IPS-18a (cell line): ENCODE measurements at regions not wholly inside any gene's neighbourhood (a gene's known extent, or its start where the extent isn't known, plus 50 kb on each side); places are given as distances from the start of the nearest gene placed in this dataset.

Source experiments
- H3K27ac ChIP-seq: one replicate; pipeline ENCODE4 v1.5.1; 2013; ENCODE audit warnings: low read length
- H3K27me3 ChIP-seq: one replicate; pipeline ENCODE4 v1.6.1; 2013; ENCODE audit warnings: mild to moderate bottlenecking, low read length; ENCODE audit not compliant: control insufficient read depth, insufficient read depth
- H3K36me3 ChIP-seq: one replicate; pipeline ENCODE4 v1.6.1; 2013; ENCODE audit warnings: low read depth, low read length; ENCODE audit not compliant: control insufficient read depth
- H3K4me1 ChIP-seq: one replicate; pipeline ENCODE4 v1.6.1; 2013; ENCODE audit warnings: low read depth, low read length; ENCODE audit not compliant: control insufficient read depth
- H3K4me3 ChIP-seq: one replicate; pipeline ENCODE4 v1.5.1; 2013; ENCODE audit warnings: low read length
- H3K9ac ChIP-seq: one replicate; pipeline ENCODE4 v1.6.1; 2013; ENCODE audit warnings: mild to moderate bottlenecking, low read length, moderate library complexity
- H3K9me3 ChIP-seq: one replicate; pipeline ENCODE4 v1.6.1; 2013; ENCODE audit warnings: low read depth, low read length; ENCODE audit not compliant: control insufficient read depth

- no peaks in the 10 kb centered on the region for H3K36me3 ChIP-seq
- H3K4me1 ChIP-seq, result peaks cover 11% of the 10 kb centered on the region
- H3K27me3 ChIP-seq, result no peaks in the 10 kb centered on the region
- no peak overlapping the region for H3K9ac ChIP-seq
- no peak overlapping the region for H3K4me3 ChIP-seq
- H3K27ac ChIP-seq, result no peak overlapping the region
- no peaks in the 10 kb centered on the region for H3K9me3 ChIP-seq
These were observed 447.0 kb upstream of the ID2 start for GRCh38 chr2:8234757-8235374.

DNA sequence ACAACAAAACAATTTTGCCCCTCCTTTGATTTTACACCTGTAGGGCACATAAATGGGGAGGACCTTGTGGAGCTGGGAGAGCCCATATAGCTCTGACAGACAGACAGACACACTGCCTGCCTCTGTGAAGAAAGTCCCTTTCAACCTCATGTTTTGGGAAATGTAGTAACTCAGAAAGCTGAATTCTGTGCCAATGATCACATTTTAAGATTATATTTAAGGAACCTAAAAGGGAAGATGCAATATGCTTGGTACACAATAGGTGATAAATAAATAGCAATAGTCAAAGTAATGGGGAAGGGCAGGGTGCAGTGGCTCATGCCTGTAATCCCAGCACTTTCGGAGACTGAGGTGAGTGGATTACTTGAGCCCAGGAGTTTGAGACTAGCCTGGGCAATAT lies 446.4 kb upstream of the ID2 start:
- Histone ChIP-seq H3K9ac (no peak overlapping the region), H3K27ac (no peak overlapping the region), H3K9me3 (no peaks in the 10 kb centered on the region), H3K36me3 (no peaks in the 10 kb centered on the region), H3K4me3 (no peak overlapping the region), H3K27me3 (no peaks in the 10 kb centered on the region), H3K4me1 (peaks cover 14% of the 10 kb centered on the region)

GRCh38 chr2:8236391-8236790 lies 445.5 kb upstream of the ID2 start:
- H3K4me1 ChIP-seq, result peaks cover 14% of the 10 kb centered on the region
- H3K36me3 ChIP-seq, result no peaks in the 10 kb centered on the region
- no peak overlapping the region for H3K4me3 ChIP-seq
- H3K27ac ChIP-seq, result no peak overlapping the region
- H3K9ac ChIP-seq, result no peak overlapping the region
- H3K9me3 ChIP-seq, result no peaks in the 10 kb centered on the region
- H3K27me3 ChIP-seq, result no peaks in the 10 kb centered on the region

DNA sequence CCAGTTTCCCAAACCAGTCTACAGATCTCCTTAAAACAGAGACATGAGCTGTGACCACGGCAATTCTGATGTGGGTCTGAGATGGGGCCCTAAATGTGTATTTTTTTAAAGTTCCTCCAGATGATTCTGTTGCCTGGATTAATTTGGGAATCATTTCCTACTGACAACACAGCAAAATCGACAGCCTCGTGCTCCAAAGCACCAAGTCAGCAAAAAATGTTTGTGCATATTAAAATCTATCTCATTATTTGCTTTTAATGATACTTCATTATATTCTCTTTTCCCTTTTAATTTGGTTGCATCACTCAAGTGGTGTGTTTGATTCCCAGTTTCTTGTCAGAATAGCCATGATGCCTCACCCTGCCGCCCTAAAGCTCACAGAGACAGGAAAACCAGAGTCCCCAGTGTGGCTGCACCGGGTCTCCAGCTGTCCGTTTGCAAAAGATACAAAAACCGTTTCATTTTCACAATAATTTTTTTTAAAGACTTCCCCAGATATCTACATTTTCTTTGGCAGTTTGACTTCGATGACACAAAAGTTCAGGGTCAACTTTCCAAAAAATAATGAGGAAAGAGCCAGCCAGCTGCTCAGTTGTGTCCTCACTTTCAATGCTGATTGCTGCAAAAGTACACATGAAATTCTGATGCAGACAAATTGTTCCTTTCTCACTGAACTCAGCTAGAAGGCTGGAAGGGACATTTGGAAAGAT lies 443.2 kb upstream of the ID2 start:
- H3K9ac ChIP-seq, result no peak overlapping the region
- H3K4me1 ChIP-seq, result peaks cover 14% of the 10 kb centered on the region
- H3K27ac ChIP-seq, result peak overlapping the region; percentile 82
- no peak overlapping the region for H3K4me3 ChIP-seq
- no peaks in the 10 kb centered on the region for H3K36me3 ChIP-seq
- no peaks in the 10 kb centered on the region for H3K27me3 ChIP-seq
- no peaks in the 10 kb centered on the region for H3K9me3 ChIP-seq

GRCh38 chr2:8239531-8240088 lies 442.2 kb upstream of the ID2 start:
- no peaks in the 10 kb centered on the region for H3K27me3 ChIP-seq
- peak overlapping the region; percentile 82 for H3K27ac ChIP-seq
- H3K36me3 ChIP-seq, result no peaks in the 10 kb centered on the region
- H3K9me3 ChIP-seq, result peaks cover 3% of the 10 kb centered on the region
- H3K4me3 ChIP-seq, result peak overlapping the region; percentile 24
- H3K9ac ChIP-seq, result no peak overlapping the region
- H3K4me1 ChIP-seq, result peaks cover 14% of the 10 kb centered on the region

DNA sequence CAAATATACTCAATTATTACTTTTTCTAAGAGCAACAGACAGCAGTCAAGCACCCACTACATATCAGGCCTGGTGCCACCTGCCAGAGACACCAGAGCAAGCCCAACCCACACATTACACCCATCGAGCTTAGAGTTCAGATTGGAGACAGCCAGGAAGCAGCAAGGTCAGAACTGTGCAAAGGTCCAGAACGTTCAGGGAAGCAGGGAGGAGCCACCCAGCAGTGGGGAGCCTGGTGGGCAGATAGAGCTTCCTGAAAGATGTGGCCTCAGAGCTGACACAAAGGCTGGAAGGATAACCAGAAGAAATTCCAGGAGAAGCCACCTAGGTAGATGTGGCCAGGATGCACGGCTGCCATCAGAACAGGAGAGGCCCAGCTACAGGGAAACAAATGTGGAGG lies 440.5 kb upstream of the ID2 start:
- peaks cover 3% of the 10 kb centered on the region for H3K9me3 ChIP-seq
- H3K27ac ChIP-seq, result no peak overlapping the region
- no peaks in the 10 kb centered on the region for H3K36me3 ChIP-seq
- no peaks in the 10 kb centered on the region for H3K27me3 ChIP-seq
- H3K9ac ChIP-seq, result no peak overlapping the region
- H3K4me1 ChIP-seq, result peaks cover 14% of the 10 kb centered on the region
- H3K4me3 ChIP-seq, result no peak overlapping the region

DNA sequence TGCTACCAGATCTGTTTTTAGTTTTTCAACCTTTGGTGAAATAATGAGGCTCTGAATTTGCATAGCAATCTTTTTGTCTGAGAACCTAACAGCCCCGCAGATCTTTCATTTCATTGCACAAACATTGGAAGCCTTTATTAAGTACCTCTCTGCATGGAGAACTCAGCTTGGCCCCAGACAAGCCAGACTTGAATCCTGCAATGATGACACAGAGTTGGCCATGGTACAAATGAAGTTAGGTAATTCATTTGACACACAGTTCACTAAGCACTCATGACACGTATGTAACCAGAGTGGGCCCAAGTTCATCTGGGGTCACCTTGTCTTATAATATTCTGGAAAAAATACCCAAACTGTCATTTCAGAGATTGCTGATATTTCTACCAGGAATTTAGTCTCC lies 439.1 kb upstream of the ID2 start:
- no peak overlapping the region for H3K4me3 ChIP-seq
- no peaks in the 10 kb centered on the region for H3K27me3 ChIP-seq
- H3K27ac ChIP-seq, result no peak overlapping the region
- H3K9ac ChIP-seq, result no peak overlapping the region
- no peaks in the 10 kb centered on the region for H3K36me3 ChIP-seq
- H3K9me3 ChIP-seq, result peaks cover 3% of the 10 kb centered on the region
- peaks cover 14% of the 10 kb centered on the region for H3K4me1 ChIP-seq

DNA sequence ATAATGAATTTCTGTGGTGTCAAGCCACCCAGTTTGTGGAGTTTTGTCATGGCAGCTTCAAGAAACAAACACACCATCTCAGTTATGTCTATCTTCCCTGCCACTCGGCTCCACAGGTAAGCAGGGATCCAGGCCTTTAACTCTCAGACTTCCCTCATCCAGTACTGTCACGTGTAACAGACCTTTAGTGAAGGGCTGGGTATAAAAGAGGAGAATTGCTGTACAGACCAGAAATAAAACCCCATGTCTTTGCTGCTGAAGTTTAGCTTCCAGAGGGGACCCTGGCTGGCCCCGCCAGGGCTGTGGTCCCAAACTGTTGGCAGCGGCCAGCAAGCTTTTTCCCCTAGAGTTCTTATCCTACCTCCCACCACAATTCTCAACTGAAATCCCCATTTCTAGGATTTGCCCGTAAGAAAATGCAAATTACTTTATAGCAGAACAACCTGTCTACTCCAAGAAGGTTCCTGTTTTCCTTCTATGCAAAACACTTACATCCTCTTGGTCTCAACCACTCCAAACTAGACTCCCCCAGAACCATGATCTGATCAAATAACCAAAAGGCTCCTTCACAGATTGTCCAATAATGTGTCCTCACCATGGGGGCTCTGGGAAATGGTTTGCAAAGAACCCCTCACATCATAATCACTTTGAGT lies 438.0 kb upstream of the ID2 start:
- peaks cover 12% of the 10 kb centered on the region for H3K4me1 ChIP-seq
- no peak overlapping the region for H3K4me3 ChIP-seq
- H3K9ac ChIP-seq, result no peak overlapping the region
- H3K9me3 ChIP-seq, result peaks cover 3% of the 10 kb centered on the region
- H3K27ac ChIP-seq, result no peak overlapping the region
- H3K27me3 ChIP-seq, result no peaks in the 10 kb centered on the region
- H3K36me3 ChIP-seq, result no peaks in the 10 kb centered on the region

DNA sequence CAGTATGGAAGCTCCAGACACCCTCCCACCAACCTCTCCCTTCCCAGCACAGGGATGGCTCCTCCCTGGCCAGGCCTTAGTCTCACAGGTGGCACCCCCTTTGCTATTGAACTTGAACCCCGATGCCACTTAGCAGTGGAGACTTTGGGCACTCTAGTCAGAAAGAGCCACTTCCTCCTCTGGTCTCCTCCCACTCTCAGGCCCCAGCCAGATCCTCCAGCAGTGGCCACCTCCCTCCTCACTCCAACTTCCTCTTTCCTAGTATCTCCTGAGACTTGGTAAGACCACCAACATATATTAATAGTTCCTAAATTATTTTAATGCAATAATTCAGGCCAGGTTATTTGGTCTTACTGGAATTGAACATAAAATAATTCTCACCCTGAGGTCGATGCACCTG lies 437.2 kb upstream of the ID2 start:
- H3K9ac ChIP-seq, result no peak overlapping the region

GRCh38 chr2:8246137-8246536 lies 435.7 kb upstream of the ID2 start:
- no peak overlapping the region for H3K27ac ChIP-seq

More for the DNA sequence above, 437.2 kb upstream of the ID2 start:
- Histone ChIP-seq H3K9me3 (peaks cover 3% of the 10 kb centered on the region), H3K4me1 (peaks cover 4% of the 10 kb centered on the region), H3K27ac (no peak overlapping the region), H3K4me3 (no peak overlapping the region), H3K27me3 (no peaks in the 10 kb centered on the region), H3K36me3 (no peaks in the 10 kb centered on the region)

GRCh38 chr2:8247905-8248622 lies 433.8 kb upstream of the ID2 start:
- Histone ChIP-seq H3K4me1 (no peaks in the 10 kb centered on the region), H3K36me3 (no peaks in the 10 kb centered on the region), H3K9ac (no peak overlapping the region), H3K4me3 (no peak overlapping the region), H3K27me3 (no peaks in the 10 kb centered on the region), H3K9me3 (peaks cover 3% of the 10 kb centered on the region), H3K27ac (no peak overlapping the region)

More at GRCh38 chr2:8246137-8246536, 435.7 kb upstream of the ID2 start:
- H3K9me3 ChIP-seq, result peaks cover 3% of the 10 kb centered on the region
- no peaks in the 10 kb centered on the region for H3K36me3 ChIP-seq
- H3K4me1 ChIP-seq, result no peaks in the 10 kb centered on the region
- H3K9ac ChIP-seq, result no peak overlapping the region
- H3K4me3 ChIP-seq, result no peak overlapping the region
- H3K27me3 ChIP-seq, result no peaks in the 10 kb centered on the region
